ENCODE measurements at regions not wholly inside any gene's neighbourhood (a gene's known extent, or its start where the extent isn't known, plus 50 kb on each side); places are given as distances from the start of the nearest gene placed in this dataset.

- H3K9me2 ChIP-seq (replicated peaks; ENCODE audit: insufficient read depth, low read length), result no peaks in the 10 kb centered on the region
- no peaks in the 10 kb centered on the region for H3K9me3 ChIP-seq (ENCODE audit: low read length)
- H2AFZ ChIP-seq (ENCODE audit: low read length), result no peak overlapping the region
- H3K4me3 ChIP-seq (ENCODE audit: low read length), result no peak overlapping the region
- no peaks in the 10 kb centered on the region for H3K79me2 ChIP-seq (ENCODE audit: low read length)
- H3K27me3 ChIP-seq (ENCODE audit: low read length), result no peaks in the 10 kb centered on the region
- H3K9ac ChIP-seq (ENCODE audit: low read length), result no peak overlapping the region
- H3K27ac ChIP-seq (ENCODE audit: low read length), result no peak overlapping the region
- no peak overlapping the region for H3K4me2 ChIP-seq (ENCODE audit: low read depth, low read length, poor library complexity, severe bottlenecking)
- no peaks in the 10 kb centered on the region for H4K20me1 ChIP-seq (ENCODE audit: insufficient read depth, low read depth, low read length)
- H3K36me3 ChIP-seq (ENCODE audit: insufficient read depth, low read length), result no peaks in the 10 kb centered on the region
- no peak for DNase-seq
- no peaks in the 10 kb centered on the region for H3K4me1 ChIP-seq (ENCODE audit: low read length)
Observed at GRCh38 chr2:18153741-18154140, 275.3 kb downstream of the KCNS3 start.

DNA sequence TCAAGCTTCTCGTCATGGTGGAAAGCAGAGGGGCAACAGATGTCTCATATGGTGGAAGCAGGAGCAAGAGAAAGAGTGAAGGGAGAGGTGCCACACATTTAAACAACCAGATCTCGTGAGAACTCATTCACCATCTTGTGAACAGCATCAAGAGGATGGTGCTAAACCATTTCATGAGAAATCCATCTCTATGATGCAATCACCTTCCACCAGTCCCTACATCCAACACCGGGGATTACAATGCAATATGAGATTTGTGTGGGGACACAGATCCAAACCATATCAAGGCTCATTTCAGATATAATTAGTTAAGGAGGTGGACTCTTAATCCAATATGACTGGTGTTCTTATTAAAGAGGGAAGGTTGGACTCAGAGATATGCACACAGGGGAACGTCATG lies 272.8 kb downstream of the KCNS3 start:
- H3K36me3 ChIP-seq (ENCODE audit: insufficient read depth, low read length), result no peaks in the 10 kb centered on the region

GRCh38 chr2:18149660-18150246 lies 271.3 kb downstream of the KCNS3 start:
- peak; percentile 86 for DNase-seq
- H3K79me2 ChIP-seq (ENCODE audit: low read length), result no peaks in the 10 kb centered on the region
- no peak overlapping the region for H3K4me2 ChIP-seq (ENCODE audit: low read depth, low read length, poor library complexity, severe bottlenecking)
- H3K9me2 ChIP-seq (replicated peaks; ENCODE audit: insufficient read depth, low read length), result no peaks in the 10 kb centered on the region
- H3K9ac ChIP-seq (ENCODE audit: low read length), result no peak overlapping the region
- H3K36me3 ChIP-seq (ENCODE audit: insufficient read depth, low read length), result no peaks in the 10 kb centered on the region
- no peak overlapping the region for H3K27ac ChIP-seq (ENCODE audit: low read length)
- no peaks in the 10 kb centered on the region for H3K27me3 ChIP-seq (ENCODE audit: low read length)
- H4K20me1 ChIP-seq (ENCODE audit: insufficient read depth, low read depth, low read length), result no peaks in the 10 kb centered on the region
- no peak overlapping the region for H3K4me3 ChIP-seq (ENCODE audit: low read length)
- H3K4me1 ChIP-seq (ENCODE audit: low read length), result no peaks in the 10 kb centered on the region
- no peak overlapping the region for H2AFZ ChIP-seq (ENCODE audit: low read length)
- no peaks in the 10 kb centered on the region for H3K9me3 ChIP-seq (ENCODE audit: low read length)

More for the DNA sequence above, 272.8 kb downstream of the KCNS3 start:
- Histone ChIP-seq H3K9ac (ENCODE audit: low read length) (no peak overlapping the region), H3K27me3 (ENCODE audit: low read length) (no peaks in the 10 kb centered on the region), H3K9me3 (ENCODE audit: low read length) (no peaks in the 10 kb centered on the region), H4K20me1 (ENCODE audit: insufficient read depth, low read depth, low read length) (no peaks in the 10 kb centered on the region), H3K9me2 (replicated peaks; ENCODE audit: insufficient read depth, low read length) (no peaks in the 10 kb centered on the region), H3K4me1 (ENCODE audit: low read length) (no peaks in the 10 kb centered on the region), H3K79me2 (ENCODE audit: low read length) (no peaks in the 10 kb centered on the region), H2AFZ (ENCODE audit: low read length) (no peak overlapping the region), H3K4me3 (ENCODE audit: low read length) (no peak overlapping the region), H3K27ac (ENCODE audit: low read length) (no peak overlapping the region), H3K4me2 (ENCODE audit: low read depth, low read length, poor library complexity, severe bottlenecking) (no peak overlapping the region)
- no peak for DNase-seq

DNA sequence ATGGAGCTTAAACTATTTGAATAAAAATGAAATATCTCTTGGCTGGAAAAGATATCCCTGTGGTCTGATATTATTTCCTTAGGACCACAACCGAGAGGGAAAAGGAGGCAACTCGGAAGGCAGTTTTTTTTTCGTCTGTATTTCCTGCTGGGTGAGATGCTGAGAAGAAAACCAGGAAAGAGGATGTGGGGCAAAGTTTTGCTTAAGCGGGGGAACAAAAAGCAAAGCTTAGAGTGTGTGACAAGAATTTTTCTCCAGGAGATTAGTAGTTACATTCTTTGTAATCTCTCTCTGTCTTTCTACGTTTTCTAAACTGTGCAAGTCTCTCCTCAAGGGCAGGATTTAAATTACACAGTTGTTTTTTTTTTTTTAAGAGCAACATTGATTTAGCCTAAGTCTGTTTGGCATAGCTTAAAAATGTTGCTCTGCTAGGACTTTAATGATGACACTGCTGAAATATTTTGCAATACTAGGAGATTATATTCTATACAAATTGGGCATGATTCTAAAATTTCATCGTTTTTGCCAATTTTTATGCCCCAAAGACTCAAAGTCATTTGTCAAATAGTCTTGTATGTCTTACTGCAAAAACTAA lies 258.5 kb downstream of the KCNS3 start:
- Histone ChIP-seq H3K27ac (ENCODE audit: low read length) (no peak overlapping the region), H3K79me2 (ENCODE audit: low read length) (no peaks in the 10 kb centered on the region), H4K20me1 (ENCODE audit: insufficient read depth, low read depth, low read length) (no peaks in the 10 kb centered on the region), H3K4me1 (ENCODE audit: low read length) (no peaks in the 10 kb centered on the region), H3K27me3 (ENCODE audit: low read length) (no peaks in the 10 kb centered on the region), H3K9ac (ENCODE audit: low read length) (no peak overlapping the region), H3K4me3 (ENCODE audit: low read length) (no peak overlapping the region), H3K9me2 (replicated peaks; ENCODE audit: insufficient read depth, low read length) (no peaks in the 10 kb centered on the region), H3K9me3 (ENCODE audit: low read length) (no peaks in the 10 kb centered on the region), H2AFZ (ENCODE audit: low read length) (no peak overlapping the region), H3K4me2 (ENCODE audit: low read depth, low read length, poor library complexity, severe bottlenecking) (no peak overlapping the region), H3K36me3 (ENCODE audit: insufficient read depth, low read length) (no peaks in the 10 kb centered on the region)
- no peak for DNase-seq

- Histone ChIP-seq H3K79me2 (ENCODE audit: low read length) (no peaks in the 10 kb centered on the region), H3K4me2 (ENCODE audit: low read depth, low read length, poor library complexity, severe bottlenecking) (no peak overlapping the region), H4K20me1 (ENCODE audit: insufficient read depth, low read depth, low read length) (no peaks in the 10 kb centered on the region), H3K27ac (ENCODE audit: low read length) (no peak overlapping the region), H3K9me3 (ENCODE audit: low read length) (no peaks in the 10 kb centered on the region), H3K36me3 (ENCODE audit: insufficient read depth, low read length) (no peaks in the 10 kb centered on the region), H3K9ac (ENCODE audit: low read length) (no peak overlapping the region), H3K9me2 (replicated peaks; ENCODE audit: insufficient read depth, low read length) (no peaks in the 10 kb centered on the region), H3K4me1 (ENCODE audit: low read length) (no peaks in the 10 kb centered on the region), H3K27me3 (ENCODE audit: low read length) (no peaks in the 10 kb centered on the region), H3K4me3 (ENCODE audit: low read length) (no peak overlapping the region), H2AFZ (ENCODE audit: low read length) (no peak overlapping the region)
- DNase-seq, result no peak
Observed at GRCh38 chr2:18133310-18133709, 254.8 kb downstream of the KCNS3 start.

- Histone ChIP-seq H3K4me1 (ENCODE audit: low read length) (no peaks in the 10 kb centered on the region), H3K36me3 (ENCODE audit: insufficient read depth, low read length) (no peaks in the 10 kb centered on the region), H2AFZ (ENCODE audit: low read length) (no peak overlapping the region), H3K27ac (ENCODE audit: low read length) (no peak overlapping the region), H3K9me3 (ENCODE audit: low read length) (no peaks in the 10 kb centered on the region), H3K27me3 (ENCODE audit: low read length) (no peaks in the 10 kb centered on the region), H3K4me2 (ENCODE audit: low read depth, low read length, poor library complexity, severe bottlenecking) (no peak overlapping the region), H4K20me1 (ENCODE audit: insufficient read depth, low read depth, low read length) (no peaks in the 10 kb centered on the region), H3K4me3 (ENCODE audit: low read length) (no peak overlapping the region), H3K9ac (ENCODE audit: low read length) (no peak overlapping the region), H3K9me2 (replicated peaks; ENCODE audit: insufficient read depth, low read length) (no peaks in the 10 kb centered on the region), H3K79me2 (ENCODE audit: low read length) (no peaks in the 10 kb centered on the region)
- no peak for DNase-seq
Observed at GRCh38 chr2:18132697-18133096, 254.2 kb downstream of the KCNS3 start.

GRCh38 chr2:18131761-18132160 lies 253.3 kb downstream of the KCNS3 start:
- H3K9me3 ChIP-seq (ENCODE audit: low read length), result no peaks in the 10 kb centered on the region
- DNase-seq, result no peak
- no peak overlapping the region for H3K4me3 ChIP-seq (ENCODE audit: low read length)
- H3K27me3 ChIP-seq (ENCODE audit: low read length), result no peaks in the 10 kb centered on the region
- H3K4me2 ChIP-seq (ENCODE audit: low read depth, low read length, poor library complexity, severe bottlenecking), result no peak overlapping the region
- no peaks in the 10 kb centered on the region for H3K4me1 ChIP-seq (ENCODE audit: low read length)
- H3K9ac ChIP-seq (ENCODE audit: low read length), result no peak overlapping the region
- no peak overlapping the region for H2AFZ ChIP-seq (ENCODE audit: low read length)
- no peaks in the 10 kb centered on the region for H3K79me2 ChIP-seq (ENCODE audit: low read length)
- no peaks in the 10 kb centered on the region for H3K36me3 ChIP-seq (ENCODE audit: insufficient read depth, low read length)
- H4K20me1 ChIP-seq (ENCODE audit: insufficient read depth, low read depth, low read length), result no peaks in the 10 kb centered on the region
- H3K9me2 ChIP-seq (replicated peaks; ENCODE audit: insufficient read depth, low read length), result no peaks in the 10 kb centered on the region
- H3K27ac ChIP-seq (ENCODE audit: low read length), result no peak overlapping the region

- H3K27ac ChIP-seq (ENCODE audit: low read length), result no peak overlapping the region
- no peak overlapping the region for H3K4me2 ChIP-seq (ENCODE audit: low read depth, low read length, poor library complexity, severe bottlenecking)
- no peaks in the 10 kb centered on the region for H3K9me2 ChIP-seq (replicated peaks; ENCODE audit: insufficient read depth, low read length)
- no peaks in the 10 kb centered on the region for H3K79me2 ChIP-seq (ENCODE audit: low read length)
- H4K20me1 ChIP-seq (ENCODE audit: insufficient read depth, low read depth, low read length), result no peaks in the 10 kb centered on the region
- no peaks in the 10 kb centered on the region for H3K27me3 ChIP-seq (ENCODE audit: low read length)
- DNase-seq, result no peak
- H3K36me3 ChIP-seq (ENCODE audit: insufficient read depth, low read length), result no peaks in the 10 kb centered on the region
- H3K9ac ChIP-seq (ENCODE audit: low read length), result no peak overlapping the region
- H3K4me3 ChIP-seq (ENCODE audit: low read length), result no peak overlapping the region
- H2AFZ ChIP-seq (ENCODE audit: low read length), result no peak overlapping the region
- H3K9me3 ChIP-seq (ENCODE audit: low read length), result no peaks in the 10 kb centered on the region
- H3K4me1 ChIP-seq (ENCODE audit: low read length), result no peaks in the 10 kb centered on the region
Observed at GRCh38 chr2:18129348-18129747, 250.9 kb downstream of the KCNS3 start.
